IMR-90 (cell line): ENCODE measurements at regions not wholly inside any gene's neighbourhood (a gene's known extent, or its start where the extent isn't known, plus 50 kb on each side); places are given as distances from the start of the nearest gene placed in this dataset.
"Not testable (repeated sequence)": the region's sequence is repeated elsewhere in the genome, so short reads cannot be mapped to it uniquely, and the experiment has no call there.

Source experiments
- ATAC-seq: fragments of 200-7000 bp; cut with Tn5 transposase; 2 replicates; pipeline ENCODE4 v1.9.1; 2020; ENCODE audit warnings: low read depth, mild to moderate bottlenecking, moderate library complexity
- BruUV-seq: library from RNA; stranded (reverse); fragments of 400-500 nt; replicated peaks from 2 replicates; lab custom pipeline; 2021; lab: Mats Ljungman, UMichigan
- CTCF ChIA-PET: fragments of 300-600 bp; formaldehyde crosslinking; extraction: SDS; loops from one replicate; lab custom pipeline; 2021; ENCODE audit warnings: antibody characterized with exemption; lab: Yijun Ruan, JAX
- POLR2A ChIA-PET: fragments of 300-600 bp; sonication (Branson Sonifier 250); formaldehyde crosslinking; loops from one replicate; lab custom pipeline; 2022; ENCODE audit warnings: antibody characterized with exemption; ENCODE audit not compliant: unreplicated experiment; lab: Charles Lee
- DNase-seq: peaks from one replicate; pipeline ENCODE4 v3.0.0; 2013
- H2AFZ ChIP-seq: replicated peaks from 2 replicates; pipeline ENCODE3; 2013; ENCODE audit warnings: low read length, mild to moderate bottlenecking; ENCODE audit not compliant: poor library complexity
- H2AK5ac ChIP-seq: 2 replicates; pipeline ENCODE4 v1.6.1; 2013; ENCODE audit warnings: low read depth, low read length, inconsistent platforms
- H2AK9ac ChIP-seq: replicated peaks from 2 replicates; pipeline ENCODE3; 2013; ENCODE audit warnings: mild to moderate bottlenecking, low read depth, low read length, moderate library complexity; ENCODE audit not compliant: poor library complexity
- H2BK120ac ChIP-seq: 2 replicates; pipeline ENCODE4 v1.6.1; 2013; ENCODE audit warnings: low read depth, low read length, inconsistent platforms
- H2BK15ac ChIP-seq: 3 replicates; pipeline ENCODE4 v1.6.1; 2013; ENCODE audit warnings: low read depth, low read length, inconsistent platforms
- H2BK20ac ChIP-seq: 2 replicates; pipeline ENCODE4 v1.6.1; 2013; ENCODE audit warnings: low read depth, mild to moderate bottlenecking, inconsistent platforms, low read length, moderate library complexity
- H2BK5ac ChIP-seq: 2 replicates; pipeline ENCODE4 v1.6.1; 2013; ENCODE audit warnings: mild to moderate bottlenecking, low read depth, low read length, inconsistent platforms; ENCODE audit not compliant: poor library complexity, severe bottlenecking
- H3K14ac ChIP-seq: replicated peaks from 2 replicates; pipeline ENCODE4 v1.6.1; 2013; ENCODE audit warnings: low read depth, low read length, inconsistent platforms
- H3K18ac ChIP-seq: 2 replicates; pipeline ENCODE4 v1.6.1; 2013; ENCODE audit warnings: low read depth, low read length, control low read depth
- H3K23ac ChIP-seq: 2 replicates; pipeline ENCODE4 v1.6.1; 2013; ENCODE audit warnings: low read depth, low read length, inconsistent platforms
- H3K27ac ChIP-seq: 2 replicates; pipeline ENCODE4 v1.5.1; 2013; ENCODE audit warnings: mild to moderate bottlenecking, control low read depth, low read length; ENCODE audit not compliant: insufficient read depth
- H3K27me3 ChIP-seq: 2 replicates; pipeline ENCODE4 v1.6.1; 2013; ENCODE audit warnings: low read length; ENCODE audit not compliant: control insufficient read depth, insufficient read depth
- H3K36me3 ChIP-seq: 2 replicates; pipeline ENCODE4 v1.6.1; 2013; ENCODE audit warnings: low read length, mixed read lengths; ENCODE audit not compliant: control insufficient read depth, insufficient read depth
- H3K4ac ChIP-seq: 2 replicates; pipeline ENCODE4 v1.6.1; 2013; ENCODE audit warnings: low read depth, low read length, inconsistent platforms
- H3K4me1 ChIP-seq: 2 replicates; pipeline ENCODE4 v1.6.1; 2013; ENCODE audit warnings: low read length, mixed read lengths; ENCODE audit not compliant: control insufficient read depth, insufficient read depth
- H3K4me2 ChIP-seq: 2 replicates; pipeline ENCODE4 v1.6.1; 2013; ENCODE audit warnings: low read depth, mild to moderate bottlenecking, control low read depth, low read length, moderate library complexity
- H3K4me3 ChIP-seq: 2 replicates; pipeline ENCODE4 v1.5.1; 2013; ENCODE audit warnings: low read depth, mild to moderate bottlenecking, control low read depth, low read length, moderate library complexity; ENCODE audit not compliant: insufficient read depth
- H3K56ac ChIP-seq: 2 replicates; pipeline ENCODE4 v1.6.1; 2013; ENCODE audit warnings: low read length, inconsistent platforms; ENCODE audit not compliant: insufficient read depth; ENCODE audit errors: extremely low read depth
- H3K79me1 ChIP-seq, 2 experiments: 2 replicates each; pipeline ENCODE4 v1.6.1; 2013; ENCODE audit warnings: low read length in 2 of 2, inconsistent platforms in 1 of 2, low read depth in 1 of 2
- H3K9ac ChIP-seq: 2 replicates; pipeline ENCODE4 v1.6.1; 2013; ENCODE audit warnings: low read depth, low read length, control low read depth
- H3K9me1 ChIP-seq: 2 replicates; pipeline ENCODE4 v1.6.1; 2013; ENCODE audit warnings: low read length, inconsistent platforms; ENCODE audit not compliant: insufficient read depth
- H3K9me3 ChIP-seq: 2 replicates; pipeline ENCODE4 v1.6.1; 2013; ENCODE audit warnings: low read length; ENCODE audit not compliant: control insufficient read depth, insufficient read depth
- H4K20me1 ChIP-seq: 2 replicates; pipeline ENCODE4 v1.6.1; 2013; ENCODE audit warnings: low read length, inconsistent platforms; ENCODE audit not compliant: insufficient read depth
- H4K5ac ChIP-seq: 2 replicates; pipeline ENCODE4 v1.6.1; 2013; ENCODE audit warnings: mild to moderate bottlenecking, low read depth, low read length, control low read depth
- H4K8ac ChIP-seq, 2 experiments: 2 replicates each; pipeline ENCODE4 v1.6.1; 2013; ENCODE audit warnings: low read depth in 2 of 2, low read length in 2 of 2, control low read depth in 1 of 2, inconsistent platforms in 1 of 2
- H4K91ac ChIP-seq: 2 replicates; pipeline ENCODE4 v1.6.1; 2013; ENCODE audit warnings: low read depth, low read length, inconsistent platforms; ENCODE audit not compliant: insufficient read depth
- WGBS, 2 experiments: methylation state at CpG; one replicate each; pipeline versions ENCODE4 v1.1.5 to v1.1.7; 2013; ENCODE audit warnings: missing lambda C conversion rate in 2 of 2; ENCODE audit not compliant: insufficient read length in 1 of 2; ENCODE audit errors: extremely low coverage in 2 of 2; 5-methylcytosine and 5-hydroxymethylcytosine counted together
- dilution Hi-C: fragments of 300-500 bp; cut with HindIII; formaldehyde crosslinking; loops from one replicate; pipeline ENCODE4 v1.14.3; 2018; ENCODE audit warnings: low sequenced_read_pairs; ENCODE audit not compliant: unreplicated experiment
- in situ Hi-C: fragments of 300-500 bp; cut with MboI; formaldehyde crosslinking; loops from 3 replicates; pipeline ENCODE4 v1.14.3; 2019; ENCODE audit warnings: low sequenced_read_pairs, inconsistent platforms, mixed read lengths
- intact Hi-C: fragments of 100-400 bp; cut with micrococcal nuclease; formaldehyde crosslinking; loops from 2 replicates; pipeline ENCODE4 v1.10.0; 2022

GRCh38 chr5:179399327-179399726 is 54.1 kb upstream of the ADAMTS2 start:
- H3K4ac ChIP-seq, H3K4me3 ChIP-seq, CTCF ChIA-PET, H3K36me3 ChIP-seq, intact Hi-C loops, H3K56ac ChIP-seq, H2AK5ac ChIP-seq, H4K20me1 ChIP-seq, in situ Hi-C loops, H2BK15ac ChIP-seq, H3K27me3 ChIP-seq, H3K9me1 ChIP-seq, H4K5ac ChIP-seq, H2BK5ac ChIP-seq, DNase-seq, ATAC-seq, H2BK120ac ChIP-seq, H2BK20ac ChIP-seq, H3K27ac ChIP-seq, H2AK9ac ChIP-seq, dilution Hi-C loops, POLR2A ChIA-PET, H2AFZ ChIP-seq, BruUV-seq, H3K14ac ChIP-seq, H4K91ac ChIP-seq, H4K8ac ChIP-seq, H3K23ac ChIP-seq, H3K4me1 ChIP-seq, H3K79me1 ChIP-seq, H3K18ac ChIP-seq, H3K4me2 ChIP-seq, H3K9ac ChIP-seq: not testable (repeated sequence)
- 80% methylated on average over 1 of the region's 2 CpGs; no CpG with 5 or more reads in 1 of the 2 experiments for WGBS, 2 experiments
- peaks cover 13% of the 10 kb centered on the region for H3K9me3 ChIP-seq
